ENCODE measurements at regions not wholly inside any gene's neighbourhood (a gene's known extent, or its start where the extent isn't known, plus 50 kb on each side); places are given as distances from the start of the nearest gene placed in this dataset.

GRCh38 chr2:8196316-8196715 is 485.5 kb upstream of the ID2 start:
- DNase-seq, result no peak

- no peak for DNase-seq
Measured at GRCh38 chr2:8197101-8197500, 484.8 kb upstream of the ID2 start.

DNA sequence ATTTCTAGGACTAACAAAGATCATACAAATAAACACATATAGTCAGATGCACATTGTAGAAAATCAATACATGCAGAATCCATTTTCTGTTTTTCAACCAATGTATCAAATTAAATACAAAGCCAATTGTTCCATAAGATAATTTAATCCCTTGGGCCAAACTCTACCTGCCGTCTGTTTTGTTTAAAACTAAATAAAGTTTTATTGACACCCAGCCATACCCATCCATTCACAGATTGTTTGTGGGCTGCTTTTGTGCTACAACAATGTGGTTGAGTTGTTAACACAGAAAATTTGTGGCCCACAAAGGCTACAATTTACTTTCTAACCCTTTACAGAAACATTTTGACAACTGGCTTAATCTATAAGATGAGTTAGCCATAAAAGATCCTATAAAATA is 484.0 kb upstream of the ID2 start:
- DNase-seq, result no peak

DNA sequence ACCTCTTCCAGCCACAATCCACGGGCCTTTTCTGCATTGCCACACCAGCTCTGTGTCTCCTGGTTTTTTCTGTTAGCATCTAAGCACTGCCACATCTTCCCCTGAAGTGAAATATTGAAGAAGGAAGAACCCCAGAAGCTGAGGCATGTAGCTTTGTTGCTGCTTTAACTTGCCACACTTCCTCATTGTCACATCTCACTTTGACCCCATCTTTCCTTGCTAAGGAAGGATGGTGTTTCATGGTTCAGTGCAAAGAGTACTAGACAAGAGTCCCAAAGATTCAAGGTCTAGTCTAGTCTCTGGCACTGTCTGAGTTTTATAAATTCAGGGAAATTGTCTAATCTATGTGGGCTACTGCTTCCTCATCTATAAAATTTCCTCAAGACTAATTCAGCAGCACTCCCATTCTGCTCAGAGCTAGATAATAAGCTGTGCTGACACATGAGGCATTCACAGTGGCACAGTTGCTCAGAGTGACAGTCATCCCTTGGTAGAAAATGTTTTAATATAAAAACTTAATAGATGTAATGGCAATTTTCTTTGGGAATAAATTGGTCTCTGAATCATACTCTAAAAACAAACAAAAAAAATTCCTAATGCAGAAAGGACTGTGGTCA is 483.0 kb upstream of the ID2 start:
- no peak for DNase-seq

- DNase-seq, result no peak
Measured at GRCh38 chr2:8202132-8202531, 479.7 kb upstream of the ID2 start.

- DNase-seq, result no peak
Measured at GRCh38 chr2:8203364-8203763, 478.5 kb upstream of the ID2 start.

DNA sequence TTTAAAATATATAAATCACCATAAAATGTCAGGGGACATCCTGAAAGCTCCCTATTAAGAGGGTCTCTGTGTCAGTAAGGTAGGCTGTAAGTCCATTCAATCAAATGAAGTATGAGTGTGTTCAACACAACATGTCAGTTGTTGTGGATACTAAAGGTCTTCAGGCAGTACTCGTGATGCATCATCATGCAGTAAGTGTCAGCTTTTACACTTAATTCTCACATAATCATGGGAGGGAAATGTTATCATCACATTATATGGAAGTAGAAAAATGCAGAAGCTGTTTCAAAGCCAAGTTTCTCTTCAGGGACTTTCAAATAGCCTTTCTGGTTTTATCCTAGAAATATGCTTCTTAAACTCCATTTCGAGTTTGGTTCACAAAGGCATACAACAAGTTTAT is 477.1 kb upstream of the ID2 start:
- no peak for DNase-seq

- no peak for DNase-seq
Measured at GRCh38 chr2:8209494-8209893, 472.4 kb upstream of the ID2 start.

- no peak for DNase-seq
Measured at GRCh38 chr2:8211384-8211783, 470.5 kb upstream of the ID2 start.

DNA sequence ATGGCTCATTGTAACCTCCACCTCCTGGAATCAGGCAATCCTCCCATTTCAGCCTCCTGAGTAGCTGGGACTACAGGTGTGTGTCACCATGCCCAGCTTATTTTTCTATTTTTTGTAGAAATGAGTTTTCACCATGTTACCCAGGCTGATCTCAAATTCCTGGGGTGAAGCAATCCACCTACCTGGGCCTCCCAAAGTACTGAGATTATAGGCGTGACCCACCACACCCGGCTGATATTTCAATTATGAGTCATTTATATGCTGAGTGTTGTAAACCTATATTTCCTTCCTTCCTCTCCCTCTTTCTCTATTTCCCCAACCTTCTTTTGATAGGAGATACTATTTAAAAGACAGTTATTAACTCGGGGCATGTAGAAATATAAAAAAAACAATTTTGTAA is 469.6 kb upstream of the ID2 start:
- DNase-seq, result no peak

DNA sequence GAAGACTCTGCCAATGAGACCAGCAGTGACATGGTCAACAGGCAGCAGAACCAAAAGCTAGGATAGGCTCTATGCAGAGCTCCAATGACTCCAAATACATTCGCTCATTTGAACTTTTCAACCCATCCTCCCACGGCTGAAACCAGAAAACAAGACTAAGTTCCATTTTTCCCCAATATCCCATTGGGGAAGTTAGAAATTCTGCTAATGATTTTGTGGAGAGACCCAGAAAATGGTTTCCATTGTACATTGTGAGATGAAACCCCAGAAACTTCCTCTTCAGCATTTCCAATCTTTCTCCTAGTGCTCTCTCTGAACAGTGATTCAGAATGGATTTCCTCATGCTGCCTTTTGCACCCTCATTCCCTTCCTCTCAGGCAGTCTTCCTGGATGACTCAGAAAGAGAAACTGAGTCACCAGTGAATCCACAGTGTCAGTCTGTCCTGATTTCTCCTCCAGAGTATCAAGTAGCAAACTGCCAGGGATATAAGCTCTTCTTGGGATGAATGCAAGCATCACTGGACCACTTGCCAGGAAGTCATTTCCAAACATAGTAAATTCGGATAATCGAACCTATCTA is 467.7 kb upstream of the ID2 start:
- DNase-seq, result no peak

- DNase-seq, result no peak
Measured at GRCh38 chr2:8215159-8215863, 466.5 kb upstream of the ID2 start.

DNA sequence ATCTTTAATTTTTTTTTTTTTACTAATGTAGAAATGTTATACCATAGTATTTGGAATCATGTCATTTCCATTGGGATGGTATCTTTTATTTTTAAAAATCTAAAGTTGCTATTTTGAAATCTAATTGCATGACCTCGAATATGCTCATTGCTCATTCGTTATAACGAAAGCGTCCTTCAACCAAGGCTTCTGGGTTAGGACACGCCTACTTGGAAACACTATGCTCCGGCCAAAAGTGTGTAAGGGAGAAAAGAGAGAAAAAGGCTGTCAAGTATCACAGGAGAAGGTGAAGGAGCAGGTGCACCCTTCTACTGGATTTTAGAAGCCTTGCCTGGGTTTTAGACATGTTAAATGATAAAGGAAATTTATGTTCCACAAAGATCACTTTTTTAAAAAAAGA is 465.9 kb upstream of the ID2 start:
- no peak for DNase-seq

GRCh38 chr2:8216397-8216796 is 465.5 kb upstream of the ID2 start:
- DNase-seq, result no peak

DNA sequence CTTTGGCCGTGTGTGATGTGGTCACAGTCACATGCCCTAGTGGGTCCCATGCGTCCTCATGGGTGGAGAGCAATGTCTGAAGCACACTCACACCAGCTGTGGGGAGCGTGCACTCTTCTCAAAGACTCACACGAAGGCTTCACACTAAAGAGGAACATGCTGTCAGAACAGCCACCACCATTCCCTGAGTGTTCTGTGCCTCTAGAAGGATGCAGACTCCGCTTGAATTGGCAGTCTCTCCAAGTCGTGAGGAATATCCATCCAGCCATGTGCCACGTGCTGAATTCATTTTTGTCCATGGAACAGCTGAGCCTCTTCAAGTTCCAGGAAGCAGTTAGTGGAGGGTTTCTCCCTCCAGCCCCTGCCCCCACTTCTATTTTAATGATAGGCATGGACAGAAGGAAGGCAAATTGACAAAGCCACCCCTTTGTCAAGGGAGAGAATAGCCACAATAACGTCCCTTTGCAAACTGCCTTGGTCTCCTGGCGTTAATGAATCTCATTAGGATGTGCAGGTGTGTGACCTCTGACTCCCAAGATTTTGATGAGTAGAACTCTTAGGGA is 464.3 kb upstream of the ID2 start:
- DNase-seq, result no peak

DNA sequence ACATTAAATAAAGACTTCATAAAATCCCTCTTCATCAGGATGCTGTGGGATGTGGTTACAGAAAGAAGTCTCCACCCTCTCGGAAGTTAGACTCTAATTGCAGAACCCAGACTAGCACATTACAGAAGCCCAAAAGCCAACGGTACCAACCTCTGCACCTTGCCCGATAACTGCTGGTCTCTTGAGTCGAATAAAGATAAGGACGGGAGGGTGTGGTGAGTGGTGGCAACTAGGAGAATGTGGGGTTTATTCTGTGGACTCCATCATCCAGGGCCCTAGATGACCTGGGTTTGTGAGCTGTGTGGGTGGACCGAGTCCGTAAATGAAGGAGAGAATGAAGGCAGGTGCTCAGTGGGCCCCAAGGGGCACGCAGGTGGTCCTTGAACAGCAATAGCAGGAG is 462.8 kb upstream of the ID2 start:
- no peak for DNase-seq

DNA sequence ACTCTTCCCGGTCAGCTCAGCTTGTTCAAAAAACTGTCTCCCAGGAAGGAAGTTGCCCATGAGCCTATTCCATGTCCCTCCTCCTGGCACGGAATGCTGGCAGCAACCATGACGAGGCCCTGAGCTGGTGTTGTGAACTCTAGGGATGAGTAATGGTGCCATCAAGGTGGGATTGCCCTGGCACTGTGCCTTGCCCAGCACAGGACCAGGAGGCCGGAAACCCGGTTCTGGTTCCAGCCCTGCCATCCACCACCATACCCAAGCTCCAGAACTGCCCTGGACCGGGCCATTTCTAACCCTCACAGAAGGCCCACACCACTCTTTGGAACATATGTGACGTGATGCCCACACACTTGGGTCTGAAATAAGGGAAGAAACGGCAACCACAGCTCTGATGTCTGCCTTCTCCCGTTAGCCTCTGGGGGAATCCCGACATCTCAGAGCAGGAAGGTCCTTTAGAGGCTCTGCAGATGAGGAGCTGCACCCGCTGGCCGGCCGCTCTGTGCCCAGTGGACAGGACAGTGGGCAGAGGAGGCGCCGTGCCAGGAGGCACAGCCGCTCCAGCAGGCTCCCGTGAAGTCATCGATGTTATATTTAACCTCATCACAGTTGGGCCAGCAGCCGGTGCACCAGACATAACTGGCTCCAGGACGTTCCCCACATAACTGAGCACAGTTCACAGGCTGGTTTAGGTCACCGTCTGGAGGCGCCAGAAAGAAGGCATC is 462.1 kb upstream of the ID2 start:
- DNase-seq, result no peak

DNA sequence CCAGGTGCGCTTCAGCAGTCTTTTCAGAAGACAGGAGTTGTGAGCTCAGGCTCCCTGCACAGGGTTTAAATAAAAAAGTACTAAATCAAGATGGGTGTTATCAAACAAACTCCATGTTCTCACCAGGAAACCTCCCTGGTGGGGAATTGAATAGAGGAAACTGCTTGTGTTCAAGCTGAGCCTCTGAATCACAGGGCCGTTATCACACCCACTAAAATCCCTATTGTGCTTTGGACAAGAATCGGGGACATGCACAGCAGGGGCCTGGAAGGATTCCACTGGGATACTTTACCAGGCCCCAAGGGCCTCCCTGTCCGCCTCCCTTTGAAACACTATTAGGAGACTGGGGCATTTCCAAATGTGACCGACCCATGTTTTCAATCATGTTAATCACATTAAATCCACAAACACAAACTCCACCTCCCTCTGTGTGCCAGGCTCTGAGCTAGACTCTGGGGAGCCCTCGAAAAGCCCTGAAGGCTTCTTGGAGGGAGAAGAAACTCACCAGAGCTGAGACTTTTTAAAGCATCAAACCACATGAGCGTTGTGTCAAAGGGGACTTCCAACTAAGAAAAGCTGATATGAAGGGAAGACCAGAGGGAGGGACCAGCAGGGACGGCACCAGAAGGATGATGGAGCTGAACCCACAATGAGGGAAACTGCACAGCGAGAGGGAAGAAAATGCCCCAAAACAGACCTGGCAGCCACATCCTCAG is 458.7 kb upstream of the ID2 start:
- DNase-seq, result no peak

DNA sequence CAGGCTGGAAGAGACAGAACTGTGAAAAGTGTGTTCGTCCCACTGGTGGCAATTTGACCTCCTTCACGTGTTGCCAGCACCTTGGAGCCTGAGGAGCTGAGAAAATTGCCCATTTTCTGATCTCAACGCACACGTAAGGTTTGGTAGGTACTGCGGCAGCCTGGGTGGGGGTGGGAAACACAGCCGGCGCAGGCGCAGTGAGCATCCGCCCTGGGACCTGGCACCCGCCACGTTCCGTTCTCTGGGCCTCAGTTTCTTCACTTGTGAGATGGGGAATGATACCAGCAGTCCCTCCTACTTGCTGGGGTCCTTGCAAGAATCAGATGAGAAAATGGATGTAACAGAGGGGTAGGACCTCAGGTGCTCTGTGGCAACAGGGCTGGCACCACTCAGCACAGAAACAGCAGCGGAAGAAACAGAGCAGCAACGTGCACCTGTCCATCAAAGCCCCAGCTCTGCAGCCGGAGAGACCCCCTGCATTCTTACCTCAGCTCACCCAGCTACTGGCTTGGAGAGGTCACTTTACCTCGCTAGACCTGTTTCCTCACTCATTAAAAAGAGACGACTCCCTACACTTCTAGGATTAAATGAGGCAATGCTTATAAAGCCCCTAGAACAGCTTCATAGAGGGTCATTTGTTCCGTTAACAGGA is 458.0 kb upstream of the ID2 start:
- DNase-seq, result no peak

GRCh38 chr2:8224347-8225190 is 457.3 kb upstream of the ID2 start:
- DNase-seq, result no peak

GRCh38 chr2:8225266-8225665 is 456.6 kb upstream of the ID2 start:
- DNase-seq, result no peak

- no peak for DNase-seq
Measured at GRCh38 chr2:8225798-8226197, 456.1 kb upstream of the ID2 start.
